Gastrocnemius medialis (tissue), 4 donors: ENCODE measurements at regions not wholly inside any gene's neighbourhood (a gene's known extent, or its start where the extent isn't known, plus 50 kb on each side); places are given as distances from the start of the nearest gene placed in this dataset.

ENCODE experiments used
- POLR2A ChIP-seq, 2 donors: fragments of 450-650 bp; IDR thresholded peaks; one replicate each; pipeline ENCODE4 v1.6.1; 2017; ENCODE audit warnings: antibody characterized with exemption in 2 of 2, mild to moderate bottlenecking in 2 of 2, moderate library complexity in 2 of 2
- TF ChIP-seq, protein P1 (sequence below), 5 experiments: fragments of 450-650 bp in 3 of 5; fragments of 200-600 bp in 2 of 5; sonication (generic) in 2 of 5; IDR thresholded peaks in 4 of 5; conservative IDR thresholded peaks in 1 of 5; 1 replicate in 4 of 5; 2 replicates in 1 of 5; pipeline ENCODE4 v1.5.1; 2016 to 2019; ENCODE audit warnings: antibody characterized with exemption in 5 of 5, mild to moderate bottlenecking in 3 of 5, moderate library complexity in 3 of 5

DNA sequence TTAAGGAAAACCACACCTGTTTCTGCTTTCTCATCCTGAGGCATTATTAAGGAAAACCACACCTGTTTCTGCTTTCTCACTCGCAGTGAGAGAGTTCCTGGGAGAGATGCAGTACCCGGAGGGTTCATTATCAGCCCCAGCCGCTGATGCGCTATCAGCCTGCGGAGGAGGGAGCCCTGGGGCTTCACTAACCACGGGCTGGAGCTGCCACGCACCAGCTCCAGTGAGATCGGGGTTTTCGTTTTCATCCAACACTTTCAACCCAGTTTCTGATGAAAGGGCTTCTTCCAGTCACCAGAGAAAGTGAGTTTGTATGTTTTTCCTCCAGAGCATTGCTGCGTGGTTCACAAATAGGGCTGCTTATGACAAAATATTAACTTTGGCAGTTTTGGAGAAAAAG is 93.2 kb upstream of the PRKX start:
- TF ChIP-seq, protein P1, sequence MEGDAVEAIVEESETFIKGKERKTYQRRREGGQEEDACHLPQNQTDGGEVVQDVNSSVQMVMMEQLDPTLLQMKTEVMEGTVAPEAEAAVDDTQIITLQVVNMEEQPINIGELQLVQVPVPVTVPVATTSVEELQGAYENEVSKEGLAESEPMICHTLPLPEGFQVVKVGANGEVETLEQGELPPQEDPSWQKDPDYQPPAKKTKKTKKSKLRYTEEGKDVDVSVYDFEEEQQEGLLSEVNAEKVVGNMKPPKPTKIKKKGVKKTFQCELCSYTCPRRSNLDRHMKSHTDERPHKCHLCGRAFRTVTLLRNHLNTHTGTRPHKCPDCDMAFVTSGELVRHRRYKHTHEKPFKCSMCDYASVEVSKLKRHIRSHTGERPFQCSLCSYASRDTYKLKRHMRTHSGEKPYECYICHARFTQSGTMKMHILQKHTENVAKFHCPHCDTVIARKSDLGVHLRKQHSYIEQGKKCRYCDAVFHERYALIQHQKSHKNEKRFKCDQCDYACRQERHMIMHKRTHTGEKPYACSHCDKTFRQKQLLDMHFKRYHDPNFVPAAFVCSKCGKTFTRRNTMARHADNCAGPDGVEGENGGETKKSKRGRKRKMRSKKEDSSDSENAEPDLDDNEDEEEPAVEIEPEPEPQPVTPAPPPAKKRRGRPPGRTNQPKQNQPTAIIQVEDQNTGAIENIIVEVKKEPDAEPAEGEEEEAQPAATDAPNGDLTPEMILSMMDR (IDR thresholded peaks at IDR 0.05 in 4 of 5, conservative IDR thresholded peaks at IDR 0.05 in 1 of 5): no peak
- TF ChIP-seq POLR2A (IDR thresholded peaks at IDR 0.05): no peak
